IMR-90 (cell line): ENCODE measurements at regions not wholly inside any gene's neighbourhood (a gene's known extent, or its start where the extent isn't known, plus 50 kb on each side); places are given as distances from the start of the nearest gene placed in this dataset.

Source experiments
- ATAC-seq: fragments of 200-7000 bp; cut with Tn5 transposase; 2 replicates; pipeline ENCODE4 v1.9.1; 2020; ENCODE audit warnings: low read depth, mild to moderate bottlenecking, moderate library complexity
- BruUV-seq: library from RNA; stranded (reverse); fragments of 400-500 nt; replicated peaks from 2 replicates; lab custom pipeline; 2021; lab: Mats Ljungman, UMichigan
- CTCF ChIA-PET: fragments of 300-600 bp; formaldehyde crosslinking; extraction: SDS; loops from one replicate; lab custom pipeline; 2021; ENCODE audit warnings: antibody characterized with exemption; lab: Yijun Ruan, JAX
- POLR2A ChIA-PET: fragments of 300-600 bp; sonication (Branson Sonifier 250); formaldehyde crosslinking; loops from one replicate; lab custom pipeline; 2022; ENCODE audit warnings: antibody characterized with exemption; ENCODE audit not compliant: unreplicated experiment; lab: Charles Lee
- DNase-seq: peaks from one replicate; pipeline ENCODE4 v3.0.0; 2013
- H2AFZ ChIP-seq: replicated peaks from 2 replicates; pipeline ENCODE3; 2013; ENCODE audit warnings: low read length, mild to moderate bottlenecking; ENCODE audit not compliant: poor library complexity
- H2AK5ac ChIP-seq: 2 replicates; pipeline ENCODE4 v1.6.1; 2013; ENCODE audit warnings: low read depth, low read length, inconsistent platforms
- H2AK9ac ChIP-seq: replicated peaks from 2 replicates; pipeline ENCODE3; 2013; ENCODE audit warnings: mild to moderate bottlenecking, low read depth, low read length, moderate library complexity; ENCODE audit not compliant: poor library complexity
- H2BK120ac ChIP-seq: 2 replicates; pipeline ENCODE4 v1.6.1; 2013; ENCODE audit warnings: low read depth, low read length, inconsistent platforms
- H2BK15ac ChIP-seq: 3 replicates; pipeline ENCODE4 v1.6.1; 2013; ENCODE audit warnings: low read depth, low read length, inconsistent platforms
- H2BK20ac ChIP-seq: 2 replicates; pipeline ENCODE4 v1.6.1; 2013; ENCODE audit warnings: low read depth, mild to moderate bottlenecking, inconsistent platforms, low read length, moderate library complexity
- H2BK5ac ChIP-seq: 2 replicates; pipeline ENCODE4 v1.6.1; 2013; ENCODE audit warnings: mild to moderate bottlenecking, low read depth, low read length, inconsistent platforms; ENCODE audit not compliant: poor library complexity, severe bottlenecking
- H3K14ac ChIP-seq: replicated peaks from 2 replicates; pipeline ENCODE4 v1.6.1; 2013; ENCODE audit warnings: low read depth, low read length, inconsistent platforms
- H3K18ac ChIP-seq: 2 replicates; pipeline ENCODE4 v1.6.1; 2013; ENCODE audit warnings: low read depth, low read length, control low read depth
- H3K23ac ChIP-seq: 2 replicates; pipeline ENCODE4 v1.6.1; 2013; ENCODE audit warnings: low read depth, low read length, inconsistent platforms
- H3K27ac ChIP-seq: 2 replicates; pipeline ENCODE4 v1.5.1; 2013; ENCODE audit warnings: mild to moderate bottlenecking, control low read depth, low read length; ENCODE audit not compliant: insufficient read depth
- H3K27me3 ChIP-seq: 2 replicates; pipeline ENCODE4 v1.6.1; 2013; ENCODE audit warnings: low read length; ENCODE audit not compliant: control insufficient read depth, insufficient read depth
- H3K36me3 ChIP-seq: 2 replicates; pipeline ENCODE4 v1.6.1; 2013; ENCODE audit warnings: low read length, mixed read lengths; ENCODE audit not compliant: control insufficient read depth, insufficient read depth
- H3K4ac ChIP-seq: 2 replicates; pipeline ENCODE4 v1.6.1; 2013; ENCODE audit warnings: low read depth, low read length, inconsistent platforms
- H3K4me1 ChIP-seq: 2 replicates; pipeline ENCODE4 v1.6.1; 2013; ENCODE audit warnings: low read length, mixed read lengths; ENCODE audit not compliant: control insufficient read depth, insufficient read depth
- H3K4me2 ChIP-seq: 2 replicates; pipeline ENCODE4 v1.6.1; 2013; ENCODE audit warnings: low read depth, mild to moderate bottlenecking, control low read depth, low read length, moderate library complexity
- H3K4me3 ChIP-seq: 2 replicates; pipeline ENCODE4 v1.5.1; 2013; ENCODE audit warnings: low read depth, mild to moderate bottlenecking, control low read depth, low read length, moderate library complexity; ENCODE audit not compliant: insufficient read depth
- H3K56ac ChIP-seq: 2 replicates; pipeline ENCODE4 v1.6.1; 2013; ENCODE audit warnings: low read length, inconsistent platforms; ENCODE audit not compliant: insufficient read depth; ENCODE audit errors: extremely low read depth
- H3K79me1 ChIP-seq, 2 experiments: 2 replicates each; pipeline ENCODE4 v1.6.1; 2013; ENCODE audit warnings: low read length in 2 of 2, inconsistent platforms in 1 of 2, low read depth in 1 of 2
- H3K9ac ChIP-seq: 2 replicates; pipeline ENCODE4 v1.6.1; 2013; ENCODE audit warnings: low read depth, low read length, control low read depth
- H3K9me1 ChIP-seq: 2 replicates; pipeline ENCODE4 v1.6.1; 2013; ENCODE audit warnings: low read length, inconsistent platforms; ENCODE audit not compliant: insufficient read depth
- H3K9me3 ChIP-seq: 2 replicates; pipeline ENCODE4 v1.6.1; 2013; ENCODE audit warnings: low read length; ENCODE audit not compliant: control insufficient read depth, insufficient read depth
- H4K20me1 ChIP-seq: 2 replicates; pipeline ENCODE4 v1.6.1; 2013; ENCODE audit warnings: low read length, inconsistent platforms; ENCODE audit not compliant: insufficient read depth
- H4K5ac ChIP-seq: 2 replicates; pipeline ENCODE4 v1.6.1; 2013; ENCODE audit warnings: mild to moderate bottlenecking, low read depth, low read length, control low read depth
- H4K8ac ChIP-seq, 2 experiments: 2 replicates each; pipeline ENCODE4 v1.6.1; 2013; ENCODE audit warnings: low read depth in 2 of 2, low read length in 2 of 2, control low read depth in 1 of 2, inconsistent platforms in 1 of 2
- H4K91ac ChIP-seq: 2 replicates; pipeline ENCODE4 v1.6.1; 2013; ENCODE audit warnings: low read depth, low read length, inconsistent platforms; ENCODE audit not compliant: insufficient read depth
- BHLHE40 ChIP-seq: fragments of 150-350 bp; IDR thresholded peaks from 2 replicates; pipeline ENCODE4 v1.6.1; 2016; ENCODE audit warnings: mild to moderate bottlenecking, low read depth, low read length
- FOS ChIP-seq: fragments of 150-350 bp; IDR thresholded peaks from 2 replicates; pipeline ENCODE4 v1.6.1; 2016; ENCODE audit warnings: low read depth, low read length
- MAFK ChIP-seq: IDR thresholded peaks from 2 replicates; pipeline ENCODE4 v1.6.1; 2012; ENCODE audit warnings: low read depth, low read length, improper control_type of control experiment
- MXI1 ChIP-seq: IDR thresholded peaks from 2 replicates; pipeline ENCODE4 v1.6.1; 2012; ENCODE audit warnings: low read depth, mild to moderate bottlenecking, low read length, moderate library complexity, borderline replicate concordance
- RAD21 ChIP-seq: IDR thresholded peaks from 2 replicates; pipeline ENCODE4 v1.6.1; 2012; ENCODE audit warnings: low read length, improper control_type of control experiment
- RFX5 ChIP-seq: IDR thresholded peaks from 2 replicates; pipeline ENCODE4 v1.8.0; 2012; ENCODE audit warnings: low read depth, mild to moderate bottlenecking, low read length, moderate library complexity
- WGBS, 2 experiments: methylation state at CpG; one replicate each; pipeline versions ENCODE4 v1.1.5 to v1.1.7; 2013; ENCODE audit warnings: missing lambda C conversion rate in 2 of 2; ENCODE audit not compliant: insufficient read length in 1 of 2; ENCODE audit errors: extremely low coverage in 2 of 2; 5-methylcytosine and 5-hydroxymethylcytosine counted together
- dilution Hi-C: fragments of 300-500 bp; cut with HindIII; formaldehyde crosslinking; loops from one replicate; pipeline ENCODE4 v1.14.3; 2018; ENCODE audit warnings: low sequenced_read_pairs; ENCODE audit not compliant: unreplicated experiment
- in situ Hi-C: fragments of 300-500 bp; cut with MboI; formaldehyde crosslinking; loops from 3 replicates; pipeline ENCODE4 v1.14.3; 2019; ENCODE audit warnings: low sequenced_read_pairs, inconsistent platforms, mixed read lengths
- intact Hi-C: fragments of 100-400 bp; cut with micrococcal nuclease; formaldehyde crosslinking; loops from 2 replicates; pipeline ENCODE4 v1.10.0; 2022
- TF ChIP-seq, protein P1 (sequence below): conservative IDR thresholded peaks from 2 replicates; pipeline ENCODE4 v1.5.1; 2012; ENCODE audit warnings: mild to moderate bottlenecking, low read depth, low read length, improper control_type of control experiment

DNA sequence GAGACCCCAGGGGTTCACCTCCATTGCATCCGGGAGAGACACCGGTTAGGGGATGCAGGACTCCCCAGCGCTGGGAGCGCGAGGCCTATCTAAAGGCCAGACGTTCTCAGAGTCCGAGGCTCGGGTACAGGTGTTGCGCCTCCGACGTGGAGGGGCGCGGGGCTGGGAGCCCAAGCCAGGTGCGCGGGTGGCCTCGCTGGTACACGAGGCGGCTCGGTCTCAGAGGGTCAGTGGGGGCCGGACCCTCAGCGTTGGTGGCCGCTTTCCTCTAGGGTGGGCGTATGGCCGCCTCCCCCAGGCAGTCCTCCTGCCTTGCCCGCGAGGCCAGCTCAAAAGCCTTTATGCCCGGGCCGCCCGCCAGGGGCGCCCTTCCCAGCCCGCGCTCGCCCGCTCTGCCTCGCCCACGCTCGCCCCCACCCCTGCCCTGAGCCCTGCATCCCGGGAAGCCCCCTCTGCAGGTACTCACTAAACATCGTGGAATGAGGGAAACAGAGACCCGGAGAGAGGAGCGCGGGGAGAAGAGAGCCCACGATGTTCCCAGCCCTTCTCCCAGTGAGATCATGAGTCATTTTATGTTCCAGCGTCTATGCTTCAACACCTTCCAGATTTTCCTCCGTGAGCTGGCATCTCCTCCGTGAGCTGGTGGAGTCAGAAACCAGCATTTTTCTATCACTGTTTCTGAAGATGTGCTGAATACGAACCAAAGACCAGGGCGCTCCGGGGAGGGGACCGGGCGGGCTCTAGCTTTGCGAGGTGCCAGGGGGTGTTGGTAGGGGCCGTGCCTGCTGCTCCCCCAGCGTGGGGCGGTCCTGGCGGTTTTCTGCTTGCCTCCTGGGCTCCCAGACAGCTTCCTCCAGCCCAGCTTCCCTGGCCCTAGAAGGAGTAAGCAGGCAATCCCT is 73.8 kb downstream of the DIO3 start:
- H4K20me1 ChIP-seq = no peaks in the 10 kb centered on the region
- no peak overlapping the region for H2BK15ac ChIP-seq
- POLR2A ChIA-PET = no interaction called here
- ATAC-seq (no peak), DNase-seq (no peak)
- no peak overlapping the region for H3K23ac ChIP-seq
- dilution Hi-C loops = no loop called here
- H4K91ac ChIP-seq = no peak overlapping the region
- H3K4me2 ChIP-seq = no peak overlapping the region
- H3K4me1 ChIP-seq = no peaks in the 10 kb centered on the region
- H2BK20ac ChIP-seq = no peak overlapping the region
- H3K14ac ChIP-seq = no peak overlapping the region
- no peak overlapping the region for H2AK9ac ChIP-seq
- H3K18ac ChIP-seq = no peak overlapping the region
- no peak overlapping the region for H4K8ac ChIP-seq
- H3K9ac ChIP-seq = no peak overlapping the region
- no peak overlapping the region for H3K4ac ChIP-seq
- intact Hi-C loops = no loop called here
- TF ChIP-seq, protein P1, sequence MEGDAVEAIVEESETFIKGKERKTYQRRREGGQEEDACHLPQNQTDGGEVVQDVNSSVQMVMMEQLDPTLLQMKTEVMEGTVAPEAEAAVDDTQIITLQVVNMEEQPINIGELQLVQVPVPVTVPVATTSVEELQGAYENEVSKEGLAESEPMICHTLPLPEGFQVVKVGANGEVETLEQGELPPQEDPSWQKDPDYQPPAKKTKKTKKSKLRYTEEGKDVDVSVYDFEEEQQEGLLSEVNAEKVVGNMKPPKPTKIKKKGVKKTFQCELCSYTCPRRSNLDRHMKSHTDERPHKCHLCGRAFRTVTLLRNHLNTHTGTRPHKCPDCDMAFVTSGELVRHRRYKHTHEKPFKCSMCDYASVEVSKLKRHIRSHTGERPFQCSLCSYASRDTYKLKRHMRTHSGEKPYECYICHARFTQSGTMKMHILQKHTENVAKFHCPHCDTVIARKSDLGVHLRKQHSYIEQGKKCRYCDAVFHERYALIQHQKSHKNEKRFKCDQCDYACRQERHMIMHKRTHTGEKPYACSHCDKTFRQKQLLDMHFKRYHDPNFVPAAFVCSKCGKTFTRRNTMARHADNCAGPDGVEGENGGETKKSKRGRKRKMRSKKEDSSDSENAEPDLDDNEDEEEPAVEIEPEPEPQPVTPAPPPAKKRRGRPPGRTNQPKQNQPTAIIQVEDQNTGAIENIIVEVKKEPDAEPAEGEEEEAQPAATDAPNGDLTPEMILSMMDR = no peak
- TF ChIP-seq BHLHE40 (no peak), MXI1 (no peak), RFX5 (no peak), FOS (no peak), MAFK (no peak), RAD21 (no peak)
- no peaks in the 10 kb centered on the region for H3K9me3 ChIP-seq
- in situ Hi-C loops = no loop called here
- no peak overlapping the region for H2AFZ ChIP-seq
- WGBS, 2 experiments = 89% methylated on average over 24 of the region's 56 CpGs; no CpG with 5 or more reads in 1 of the 2 experiments
- CTCF ChIA-PET = no interaction called here
- H2BK5ac ChIP-seq = no peak overlapping the region
- H2BK120ac ChIP-seq = no peak overlapping the region
- no peaks in the 10 kb centered on the region for H3K9me1 ChIP-seq
- no peak overlapping the region for H3K56ac ChIP-seq
- no TSS peak for BruUV-seq
- no peaks in the 10 kb centered on the region for H3K79me1 ChIP-seq
- peaks cover 28% of the 10 kb centered on the region for H3K27me3 ChIP-seq
- H3K4me3 ChIP-seq = no peak overlapping the region
- H2AK5ac ChIP-seq = no peak overlapping the region
- no peak overlapping the region for H3K27ac ChIP-seq
- H4K5ac ChIP-seq = no peak overlapping the region
- H3K36me3 ChIP-seq = no peaks in the 10 kb centered on the region
